GM18505 (cell line): ENCODE measurements at regions not wholly inside any gene's neighbourhood (a gene's known extent, or its start where the extent isn't known, plus 50 kb on each side); places are given as distances from the start of the nearest gene placed in this dataset.
A peak's percentile ranks its signal among the peaks of the same experiment; 100 is the strongest.
"Not testable (repeated sequence)": the region's sequence is repeated elsewhere in the genome, so short reads cannot be mapped to it uniquely, and the experiment has no call there.

Source experiments
- ATAC-seq: cut with Tn5 transposase; IDR thresholded peaks from one replicate; pipeline ENCODE4 v1.9.1; 2021; ENCODE audit not compliant: unreplicated experiment
- POLR2A ChIP-seq: IDR thresholded peaks from 4 replicates; pipeline ENCODE4 v1.6.1; 2011; ENCODE audit warnings: borderline replicate concordance; ENCODE audit not compliant: insufficient read depth, insufficient read length; ENCODE audit errors: extremely low read depth

DNA sequence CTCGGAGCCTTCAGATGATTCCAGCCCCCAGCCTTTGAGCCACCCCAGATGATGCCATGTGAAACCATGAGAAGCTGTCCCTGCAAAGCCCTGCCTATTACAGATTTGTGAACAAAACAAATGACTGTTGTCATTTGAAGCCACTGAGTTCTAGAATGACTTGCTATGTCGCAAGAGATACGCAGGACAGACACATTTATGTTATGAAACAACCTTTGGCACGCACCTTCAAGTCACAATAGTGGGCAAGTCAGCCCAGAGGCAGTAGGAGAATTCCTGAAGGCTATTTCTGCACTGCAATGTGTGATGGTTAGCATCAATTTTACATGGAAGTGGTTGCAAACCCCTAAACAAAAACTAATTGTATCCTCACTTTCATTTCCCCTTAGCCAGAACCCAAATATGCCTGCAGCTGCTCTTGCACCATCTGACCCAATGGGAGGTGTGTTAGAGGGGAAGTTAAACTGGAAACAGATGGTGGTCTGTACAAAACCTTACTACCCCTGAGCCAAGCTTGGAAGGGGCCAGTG is 174.4 kb upstream of the ATP6AP2 start:
- peak; percentile 61 for ATAC-seq
- TF ChIP-seq POLR2A = no peak

GRCh38 chrX:40405399-40405798 is 175.4 kb upstream of the ATP6AP2 start:
- ATAC-seq = no peak
- TF ChIP-seq POLR2A = no peak

GRCh38 chrX:40403757-40404156 is 177.0 kb upstream of the ATP6AP2 start:
- TF ChIP-seq POLR2A = no peak
- no peak for ATAC-seq

- TF ChIP-seq POLR2A = no peak
- ATAC-seq = no peak
Observed at GRCh38 chrX:40402831-40403533, 177.8 kb upstream of the ATP6AP2 start.

DNA sequence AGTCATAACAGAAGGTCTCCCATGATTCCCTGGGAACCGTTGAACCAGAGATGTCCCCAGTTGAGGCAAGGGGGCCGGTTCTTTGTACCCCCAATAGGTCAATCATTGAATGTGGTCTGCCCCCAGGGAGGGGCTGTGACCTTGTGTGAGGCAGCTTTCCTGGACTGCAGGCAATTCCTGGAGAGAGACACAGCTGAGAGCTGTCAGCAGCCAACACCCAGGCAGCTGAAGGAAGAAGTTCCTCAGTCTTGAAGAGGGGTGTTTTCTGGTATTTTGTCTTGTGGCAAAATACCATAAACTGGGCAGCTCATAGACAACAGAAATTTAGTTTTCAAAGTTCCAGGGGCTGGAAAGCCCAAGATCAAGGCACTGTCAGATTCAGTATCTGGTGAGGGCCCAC is 185.7 kb upstream of the ATP6AP2 start:
- TF ChIP-seq POLR2A = no peak
- no peak for ATAC-seq

DNA sequence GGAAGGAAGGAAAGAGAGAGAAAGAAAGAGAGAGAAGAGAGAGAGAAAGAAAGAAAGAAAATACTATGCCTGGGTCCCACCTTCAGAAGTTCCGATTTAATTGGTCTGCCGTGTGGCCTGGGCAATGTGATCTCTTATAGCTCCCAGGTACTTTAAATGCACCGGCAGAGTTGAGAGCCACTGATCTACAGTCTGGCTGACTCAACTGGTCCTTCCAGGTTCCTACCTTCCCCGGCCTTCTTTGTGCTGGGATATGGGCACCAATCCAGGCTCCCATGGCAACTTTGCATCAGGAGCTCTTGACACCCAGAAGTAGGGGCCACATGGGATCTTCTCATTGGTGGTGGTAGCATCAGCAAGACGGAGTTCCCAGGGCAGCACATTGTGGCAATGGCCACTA is 186.5 kb upstream of the ATP6AP2 start:
- TF ChIP-seq POLR2A = no peak
- ATAC-seq = no peak

DNA sequence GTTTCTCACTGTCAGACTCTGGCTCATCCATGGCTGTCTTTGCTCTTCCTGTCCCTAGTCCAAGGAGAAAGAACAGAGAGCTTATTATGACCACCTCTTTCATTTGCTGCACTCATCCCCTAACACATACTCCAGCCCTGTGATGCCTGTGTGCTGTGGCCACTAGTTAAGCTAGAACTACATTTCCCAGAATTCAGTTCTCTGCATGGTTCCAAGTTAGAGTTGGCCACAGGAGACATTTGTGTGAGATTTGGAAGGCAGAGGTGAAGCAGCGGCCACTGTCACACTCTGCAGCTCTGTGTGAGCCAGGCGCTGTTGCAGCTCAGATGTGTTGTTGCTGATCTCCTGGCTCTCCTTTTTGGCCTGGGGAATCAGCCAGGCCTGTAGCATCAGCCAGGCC is 188.2 kb upstream of the ATP6AP2 start:
- ATAC-seq = no peak
- no peak for TF ChIP-seq POLR2A

DNA sequence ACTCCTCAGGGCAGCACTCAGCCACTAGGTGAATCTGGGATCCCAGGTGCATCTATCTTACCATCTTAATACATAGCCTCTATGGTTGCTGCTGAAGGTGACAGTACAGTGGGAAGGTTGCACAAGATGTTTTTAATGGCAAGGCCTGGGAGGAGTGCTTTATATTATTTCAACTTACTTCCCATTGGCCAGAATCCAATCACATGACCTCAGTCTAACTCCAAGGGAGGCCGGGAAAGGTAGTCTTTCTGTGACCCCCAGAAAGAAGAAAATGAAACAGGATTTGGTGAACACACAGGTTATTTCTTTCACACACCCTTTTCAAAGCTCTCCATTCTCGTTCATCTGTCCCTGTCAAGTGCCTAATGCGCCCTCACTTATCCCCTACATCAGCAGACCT is 189.1 kb upstream of the ATP6AP2 start:
- no peak for ATAC-seq
- no peak for TF ChIP-seq POLR2A

DNA sequence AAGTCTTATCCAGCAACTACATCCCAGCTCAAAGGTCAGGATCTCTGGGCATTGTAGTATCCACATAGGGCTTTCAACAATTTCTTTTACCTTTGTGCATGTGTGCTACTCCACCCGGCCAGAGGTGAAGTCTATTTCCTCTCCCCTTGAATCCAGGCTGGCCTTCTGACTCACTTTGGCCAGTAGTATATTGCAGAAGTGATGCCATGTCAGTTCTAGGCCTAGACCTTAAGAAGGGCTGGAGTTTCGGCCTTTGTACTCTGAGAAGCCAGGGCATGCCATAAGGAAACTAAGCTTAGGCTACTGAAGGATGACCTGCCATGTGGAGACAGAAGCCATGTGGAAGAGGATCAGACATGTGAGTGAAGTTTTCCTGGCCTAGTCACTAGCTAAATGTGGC is 191.2 kb upstream of the ATP6AP2 start:
- TF ChIP-seq POLR2A = no peak
- no peak for ATAC-seq

DNA sequence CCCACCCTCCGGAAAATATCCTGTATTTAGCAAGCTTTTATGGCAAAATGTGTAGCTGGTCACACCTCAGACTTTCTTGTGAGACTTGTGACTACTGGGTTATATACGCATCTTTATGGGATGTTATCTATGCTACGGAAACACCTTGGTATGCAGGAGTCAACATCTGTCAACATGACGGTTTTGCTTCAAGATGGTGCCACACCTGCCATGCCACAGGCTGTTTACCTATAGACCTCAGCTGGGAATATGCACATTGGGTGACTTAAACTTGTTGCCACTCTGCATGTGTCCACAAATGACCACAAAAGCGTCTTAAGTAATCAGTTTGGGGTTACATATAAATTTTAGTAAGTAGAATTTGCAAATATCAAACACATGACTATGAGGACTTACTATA is 192.3 kb upstream of the ATP6AP2 start:
- ATAC-seq = no peak
- TF ChIP-seq POLR2A = no peak

- not testable (repeated sequence) for ATAC-seq
Observed at GRCh38 chrX:40387869-40388268, 192.9 kb upstream of the ATP6AP2 start.

DNA sequence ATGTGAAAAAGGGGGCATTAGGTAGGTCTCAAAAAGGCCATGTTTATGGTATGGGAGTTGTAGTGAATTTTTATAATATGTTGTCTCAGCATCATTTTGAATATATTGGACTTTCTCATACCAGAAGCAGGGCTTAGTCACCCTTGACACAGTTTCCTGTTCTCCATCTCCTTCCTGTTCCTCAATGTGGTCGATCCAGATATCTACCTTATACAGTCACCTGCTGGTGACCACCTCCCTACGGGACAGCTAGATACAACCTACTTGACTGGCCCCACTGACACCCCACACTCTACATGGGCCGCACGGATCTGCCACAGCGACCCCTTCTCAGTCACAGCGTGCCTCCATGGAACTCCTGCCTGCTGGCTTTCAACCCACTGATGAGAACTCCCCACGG is 193.5 kb upstream of the ATP6AP2 start:
- ATAC-seq = not testable (repeated sequence)

GRCh38 chrX:40385682-40386081 is 195.1 kb upstream of the ATP6AP2 start:
- no peak for ATAC-seq
- TF ChIP-seq POLR2A = no peak

DNA sequence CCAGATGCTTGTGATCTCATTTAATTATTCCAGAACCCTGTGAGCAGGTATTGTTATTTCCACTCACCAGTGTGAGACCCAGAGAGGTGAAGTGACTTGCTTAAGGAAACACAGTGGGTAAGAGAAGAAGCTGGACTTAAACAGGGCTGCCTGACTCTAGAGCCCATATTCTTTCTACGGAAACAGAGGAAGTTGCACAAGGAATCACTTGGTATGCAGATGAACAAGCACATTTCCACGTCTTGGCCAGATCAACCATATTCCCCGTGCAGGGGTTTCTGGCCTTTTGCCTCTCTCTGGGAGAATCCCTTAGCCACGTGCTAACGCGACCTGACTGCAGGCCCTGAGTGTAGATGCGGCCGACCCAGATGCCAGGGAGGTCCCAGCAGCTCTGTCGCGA is 195.5 kb upstream of the ATP6AP2 start:
- ATAC-seq = no peak
- no peak for TF ChIP-seq POLR2A

- ATAC-seq = no peak
- no peak for TF ChIP-seq POLR2A
Observed at GRCh38 chrX:40383969-40384368, 196.8 kb upstream of the ATP6AP2 start.
